WERI-Rb-1 (cell line): ENCODE measurements at regions not wholly inside any gene's neighbourhood (a gene's known extent, or its start where the extent isn't known, plus 50 kb on each side); places are given as distances from the start of the nearest gene placed in this dataset.

Experiments used
- DNase-seq: peaks from one replicate; pipeline ENCODE4 v3.0.0-alpha.2; 2020
- H3K27ac ChIP-seq: fragments of 250-450 bp; sonication (Bioruptor Pico); 2 replicates; pipeline ENCODE4 v1.5.1; 2020; ENCODE audit warnings: mild to moderate bottlenecking, moderate library complexity
- H3K27me3 ChIP-seq: fragments of 250-450 bp; sonication (Bioruptor Pico); 2 replicates; pipeline ENCODE4 v1.5.1; 2021; ENCODE audit warnings: mild to moderate bottlenecking, low read depth, moderate library complexity; ENCODE audit not compliant: insufficient read depth, severe bottlenecking
- H3K36me3 ChIP-seq: fragments of 250-450 bp; sonication (Bioruptor Pico); 2 replicates; pipeline ENCODE4 v1.5.1; 2020; ENCODE audit warnings: mild to moderate bottlenecking, moderate library complexity
- H3K4me3 ChIP-seq: 2 replicates; pipeline ENCODE4 v1.5.1; 2011; ENCODE audit warnings: low read depth, mild to moderate bottlenecking, control low read depth, low read length
- H3K9me3 ChIP-seq: fragments of 250-450 bp; sonication (Bioruptor Pico); 2 replicates; pipeline ENCODE4 v1.5.1; 2021; ENCODE audit warnings: mild to moderate bottlenecking, moderate library complexity; ENCODE audit not compliant: severe bottlenecking
- CTCF ChIP-seq: IDR thresholded peaks from 2 replicates; pipeline ENCODE4 v1.5.1; 2011; ENCODE audit warnings: low read depth, mild to moderate bottlenecking, control low read depth, inconsistent platforms, low read length

GRCh38 chr1:234863551-234863971 lies 253.6 kb upstream of the IRF2BP2 start:
- Histone ChIP-seq H3K27ac (no peak overlapping the region), H3K27me3 (no peaks in the 10 kb centered on the region), H3K4me3 (no peak overlapping the region), H3K9me3 (peaks cover 6% of the 10 kb centered on the region), H3K36me3 (no peaks in the 10 kb centered on the region)
- TF ChIP-seq CTCF = no peak
- no peak for DNase-seq

GRCh38 chr1:234862944-234863515 lies 253.1 kb upstream of the IRF2BP2 start:
- no peak for DNase-seq
- Histone ChIP-seq H3K36me3 (no peaks in the 10 kb centered on the region), H3K27ac (no peak overlapping the region), H3K9me3 (peaks cover 6% of the 10 kb centered on the region), H3K4me3 (no peak overlapping the region), H3K27me3 (no peaks in the 10 kb centered on the region)
- TF ChIP-seq CTCF = no peak

GRCh38 chr1:234862360-234862943 lies 252.5 kb upstream of the IRF2BP2 start:
- Histone ChIP-seq H3K27ac (no peak overlapping the region), H3K4me3 (no peak overlapping the region), H3K36me3 (no peaks in the 10 kb centered on the region), H3K9me3 (peaks cover 6% of the 10 kb centered on the region), H3K27me3 (no peaks in the 10 kb centered on the region)
- TF ChIP-seq CTCF = no peak
- DNase-seq = no peak

- Histone ChIP-seq H3K36me3 (no peaks in the 10 kb centered on the region), H3K4me3 (no peak overlapping the region), H3K9me3 (peaks cover 6% of the 10 kb centered on the region), H3K27ac (no peak overlapping the region), H3K27me3 (no peaks in the 10 kb centered on the region)
- no peak for DNase-seq
- no peak for TF ChIP-seq CTCF
Measured at GRCh38 chr1:234861761-234862160, 251.8 kb upstream of the IRF2BP2 start.

GRCh38 chr1:234861024-234861620 lies 251.1 kb upstream of the IRF2BP2 start:
- Histone ChIP-seq H3K36me3 (no peaks in the 10 kb centered on the region), H3K27me3 (no peaks in the 10 kb centered on the region), H3K27ac (no peak overlapping the region)

More at GRCh38 chr1:234861024-234861620, 251.1 kb upstream of the IRF2BP2 start:
- TF ChIP-seq CTCF = no peak
- H3K9me3 ChIP-seq = peaks cover 6% of the 10 kb centered on the region
- no peak overlapping the region for H3K4me3 ChIP-seq
- DNase-seq = no peak
